NB4 (cell line): ENCODE measurements at regions not wholly inside any gene's neighbourhood (a gene's known extent, or its start where the extent isn't known, plus 50 kb on each side); places are given as distances from the start of the nearest gene placed in this dataset.

Experiments
- POLR2A ChIP-seq: IDR thresholded peaks from 2 replicates; pipeline ENCODE4 v1.6.1; 2011; ENCODE audit warnings: mild to moderate bottlenecking; ENCODE audit not compliant: insufficient read length; ENCODE audit errors: extremely low read depth
- TF ChIP-seq, protein P1 (sequence below): IDR thresholded peaks from 2 replicates; pipeline ENCODE4 v1.6.1; 2011; ENCODE audit warnings: low read depth, low read length
- TF ChIP-seq, protein P2 (sequence below): IDR thresholded peaks from one replicate; pipeline ENCODE4 v1.5.1; 2012; ENCODE audit warnings: low read depth, low read length

DNA sequence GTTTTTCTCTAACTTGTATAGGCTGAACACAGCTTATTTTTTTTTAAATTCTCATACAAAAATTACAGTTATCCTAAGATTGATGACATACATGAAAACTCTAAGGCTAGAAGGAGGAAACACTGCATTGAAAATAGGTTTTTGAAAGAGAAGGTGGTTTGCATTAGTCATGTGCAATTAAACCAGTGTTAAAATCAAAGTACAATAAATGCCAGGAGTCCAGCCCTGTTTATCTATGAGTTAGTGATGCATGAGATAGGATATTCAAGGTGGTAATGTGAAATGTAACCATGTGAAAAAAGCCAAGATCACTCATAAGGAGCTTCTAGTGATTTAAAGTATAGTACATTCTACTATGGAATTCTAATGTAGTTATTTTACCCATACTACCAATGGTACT, 444.9 kb upstream of the CYLC2 start:
- TF ChIP-seq, protein P1, sequence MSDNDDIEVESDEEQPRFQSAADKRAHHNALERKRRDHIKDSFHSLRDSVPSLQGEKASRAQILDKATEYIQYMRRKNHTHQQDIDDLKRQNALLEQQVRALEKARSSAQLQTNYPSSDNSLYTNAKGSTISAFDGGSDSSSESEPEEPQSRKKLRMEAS: no peak
- TF ChIP-seq, protein P2, sequence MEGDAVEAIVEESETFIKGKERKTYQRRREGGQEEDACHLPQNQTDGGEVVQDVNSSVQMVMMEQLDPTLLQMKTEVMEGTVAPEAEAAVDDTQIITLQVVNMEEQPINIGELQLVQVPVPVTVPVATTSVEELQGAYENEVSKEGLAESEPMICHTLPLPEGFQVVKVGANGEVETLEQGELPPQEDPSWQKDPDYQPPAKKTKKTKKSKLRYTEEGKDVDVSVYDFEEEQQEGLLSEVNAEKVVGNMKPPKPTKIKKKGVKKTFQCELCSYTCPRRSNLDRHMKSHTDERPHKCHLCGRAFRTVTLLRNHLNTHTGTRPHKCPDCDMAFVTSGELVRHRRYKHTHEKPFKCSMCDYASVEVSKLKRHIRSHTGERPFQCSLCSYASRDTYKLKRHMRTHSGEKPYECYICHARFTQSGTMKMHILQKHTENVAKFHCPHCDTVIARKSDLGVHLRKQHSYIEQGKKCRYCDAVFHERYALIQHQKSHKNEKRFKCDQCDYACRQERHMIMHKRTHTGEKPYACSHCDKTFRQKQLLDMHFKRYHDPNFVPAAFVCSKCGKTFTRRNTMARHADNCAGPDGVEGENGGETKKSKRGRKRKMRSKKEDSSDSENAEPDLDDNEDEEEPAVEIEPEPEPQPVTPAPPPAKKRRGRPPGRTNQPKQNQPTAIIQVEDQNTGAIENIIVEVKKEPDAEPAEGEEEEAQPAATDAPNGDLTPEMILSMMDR: no peak
- TF ChIP-seq POLR2A: no peak
